H1 (cell line): ENCODE measurements at regions not wholly inside any gene's neighbourhood (a gene's known extent, or its start where the extent isn't known, plus 50 kb on each side); places are given as distances from the start of the nearest gene placed in this dataset.

Source experiments
- CTCF ChIA-PET: fragments of 300-600 bp; sonication (Branson Sonifier 250); formaldehyde crosslinking; loops from one replicate; lab custom pipeline; 2021; ENCODE audit not compliant: partially characterized antibody; lab: Charles Lee
- POLR2A ChIA-PET: fragments of 300-600 bp; sonication (Branson Sonifier 250); formaldehyde crosslinking; loops from one replicate; lab custom pipeline; 2021; ENCODE audit warnings: inconsistent platforms; ENCODE audit not compliant: partially characterized antibody; lab: Charles Lee
- DNase-seq, 2 experiments: peaks; one replicate each; pipeline versions ENCODE4 v3.0.0 to v3.0.0-alpha.2; 2010 to 2022; ENCODE audit warnings: low spot score in 2 of 2, low read depth in 1 of 2, mixed read lengths in 1 of 2
- FAIRE-seq: peaks from 2 replicates; lab custom pipeline; 2011; peaks lifted over from hg19 to GRCh38; lab: Jason Lieb, UNC
- H2AFZ ChIP-seq: 2 replicates; pipeline ENCODE4 v1.8.1; 2012; ENCODE audit warnings: low read length, inconsistent platforms
- H2AK5ac ChIP-seq: 2 replicates; pipeline ENCODE4 v1.6.1; 2013; ENCODE audit warnings: low read depth, low read length
- H2BK120ac ChIP-seq: replicated peaks from 2 replicates; pipeline ENCODE3; 2013; ENCODE audit warnings: low read depth, low read length, inconsistent platforms
- H2BK12ac ChIP-seq: 2 replicates; pipeline ENCODE4 v1.6.1; 2013; ENCODE audit warnings: low read depth, low read length
- H2BK15ac ChIP-seq: 2 replicates; pipeline ENCODE4 v1.6.1; 2013; ENCODE audit warnings: low read length
- H2BK20ac ChIP-seq: 2 replicates; pipeline ENCODE4 v1.6.1; 2013; ENCODE audit warnings: low read length
- H2BK5ac ChIP-seq: 2 replicates; pipeline ENCODE4 v1.6.1; 2013; ENCODE audit warnings: low read depth, low read length
- H3K14ac ChIP-seq: 2 replicates; pipeline ENCODE4 v1.6.1; 2013; ENCODE audit warnings: inconsistent platforms; ENCODE audit not compliant: insufficient read length
- H3K18ac ChIP-seq: 2 replicates; pipeline ENCODE4 v1.6.1; 2013; ENCODE audit warnings: low read length; ENCODE audit errors: extremely low read depth
- H3K23ac ChIP-seq: 2 replicates; pipeline ENCODE4 v1.6.1; 2013; ENCODE audit warnings: inconsistent platforms; ENCODE audit not compliant: insufficient read length
- H3K23me2 ChIP-seq: 2 replicates; pipeline ENCODE4 v1.6.1; 2013; ENCODE audit warnings: low read depth, low read length
- H3K27ac ChIP-seq: 2 replicates; pipeline ENCODE4 v1.6.1; 2011; ENCODE audit warnings: low read depth, low read length, inconsistent platforms
- H3K27me3 ChIP-seq, 4 experiments: replicated peaks in 1 of 4; 1 replicate in 1 of 4; 2 replicates in 3 of 4; pipeline versions ENCODE4 v1.6.1 to v1.8.1; 2011 to 2013; ENCODE audit warnings: low read length in 3 of 4, mild to moderate bottlenecking in 3 of 4, inconsistent platforms in 2 of 4, mixed read lengths in 2 of 4, moderate library complexity in 1 of 4; ENCODE audit not compliant: control insufficient read depth in 3 of 4, insufficient read depth in 3 of 4; ENCODE audit errors: extremely low read depth in 1 of 4
- H3K36me3 ChIP-seq, 4 experiments: 2 replicates each; pipeline versions ENCODE4 v1.6.1 to v1.8.1; 2011 to 2013; ENCODE audit warnings: mild to moderate bottlenecking in 4 of 4, low read length in 3 of 4, moderate library complexity in 2 of 4, control low read depth in 1 of 4, inconsistent platforms in 1 of 4; ENCODE audit not compliant: insufficient read depth in 4 of 4, control insufficient read depth in 2 of 4
- H3K4ac ChIP-seq: replicated peaks from 2 replicates; pipeline ENCODE3; 2013; ENCODE audit warnings: low read length, low read depth, mixed read lengths, inconsistent platforms; ENCODE audit not compliant: insufficient read length
- H3K4me1 ChIP-seq, 4 experiments: replicated peaks in 1 of 4; 1 replicate in 1 of 4; 2 replicates in 3 of 4; pipeline versions ENCODE4 v1.6.1 to v1.8.1; 2011 to 2013; ENCODE audit warnings: low read length in 3 of 4, inconsistent platforms in 2 of 4, mixed read lengths in 1 of 4; ENCODE audit not compliant: insufficient read depth in 4 of 4, control insufficient read depth in 3 of 4
- H3K4me2 ChIP-seq, 2 experiments: 2 replicates each; pipeline versions ENCODE4 v1.6.1 to v1.8.1; 2011 to 2013; ENCODE audit warnings: low read depth in 2 of 2, low read length in 2 of 2, control low read depth in 1 of 2, inconsistent platforms in 1 of 2, mild to moderate bottlenecking in 1 of 2; ENCODE audit not compliant: insufficient read depth in 1 of 2
- H3K4me3 ChIP-seq, 4 experiments: fragments of 200-600, 300-600 bp in 1 of 4; sonication (generic), shearing (Covaris generic), sonication (Bioruptor Twin) in 1 of 4; 2 replicates each; pipeline versions ENCODE4 v1.5.1 to v1.8.1; 2011 to 2016; ENCODE audit warnings: low read length in 4 of 4, low read depth in 3 of 4, control low read depth in 2 of 4, inconsistent platforms in 2 of 4, mild to moderate bottlenecking in 2 of 4, mixed read lengths in 1 of 4, moderate library complexity in 1 of 4; ENCODE audit not compliant: insufficient read depth in 2 of 4; ENCODE audit errors: extremely low read depth in 1 of 4
- H3K56ac ChIP-seq: replicated peaks from 2 replicates; pipeline ENCODE3; 2013; ENCODE audit warnings: low read depth, mild to moderate bottlenecking, mixed read lengths, low read length, inconsistent platforms; ENCODE audit not compliant: insufficient read length
- H3K79me1 ChIP-seq: 2 replicates; pipeline ENCODE4 v1.6.1; 2013; ENCODE audit warnings: low read depth, low read length, control low read depth
- H3K79me2 ChIP-seq, 2 experiments: 2 replicates each; pipeline versions ENCODE4 v1.6.1 to v1.8.1; 2012 to 2013; ENCODE audit warnings: low read length in 2 of 2, mild to moderate bottlenecking in 2 of 2, inconsistent platforms in 1 of 2; ENCODE audit not compliant: insufficient read depth in 2 of 2, control insufficient read depth in 1 of 2
- H3K9ac ChIP-seq, 4 experiments: replicated peaks in 1 of 4; 1 replicate in 1 of 4; 2 replicates in 3 of 4; pipeline versions ENCODE4 v1.6.1 to v1.8.1; 2011 to 2013; ENCODE audit warnings: low read depth in 3 of 4, low read length in 3 of 4, control low read depth in 2 of 4, mild to moderate bottlenecking in 2 of 4, moderate library complexity in 2 of 4, inconsistent platforms in 1 of 4; ENCODE audit errors: extremely low read depth in 1 of 4
- H3K9me3 ChIP-seq, 2 experiments: 2 replicates each; pipeline versions ENCODE4 v1.6.1 to v1.8.1; 2012 to 2013; ENCODE audit warnings: mild to moderate bottlenecking in 2 of 2, moderate library complexity in 2 of 2, control low read depth in 1 of 2, inconsistent platforms in 1 of 2, low read depth in 1 of 2, low read length in 1 of 2, mixed read lengths in 1 of 2; ENCODE audit not compliant: insufficient read depth in 2 of 2
- H4K20me1 ChIP-seq, 2 experiments: replicated peaks in 1 of 2; 2 replicates each; pipeline versions ENCODE3 to v1.8.1; 2011 to 2013; ENCODE audit warnings: inconsistent platforms in 2 of 2, low read length in 2 of 2, mild to moderate bottlenecking in 1 of 2; ENCODE audit not compliant: insufficient read depth in 2 of 2, control insufficient read depth in 1 of 2
- H4K5ac ChIP-seq: 2 replicates; pipeline ENCODE4 v1.6.1; 2013; ENCODE audit warnings: low read length, low read depth, mixed read lengths, inconsistent platforms; ENCODE audit not compliant: insufficient read length
- H4K8ac ChIP-seq: 2 replicates; pipeline ENCODE4 v1.8.0; 2013; ENCODE audit warnings: mild to moderate bottlenecking, moderate library complexity, low read length, inconsistent platforms; ENCODE audit not compliant: insufficient read depth; ENCODE audit errors: extremely low read depth
- H4K91ac ChIP-seq: replicated peaks from 2 replicates; pipeline ENCODE3; 2013; ENCODE audit warnings: low read length, mixed read lengths, inconsistent platforms; ENCODE audit not compliant: insufficient read length
- BRCA1 ChIP-seq: IDR thresholded peaks from 2 replicates; pipeline ENCODE4 v1.6.1; 2012; ENCODE audit warnings: low read depth, low read length, improper control_type of control experiment
- CEBPB ChIP-seq: IDR thresholded peaks from 2 replicates; pipeline ENCODE4 v1.6.1; 2012; ENCODE audit warnings: low read depth, low read length
- EGR1 ChIP-seq: IDR thresholded peaks from 2 replicates; pipeline ENCODE4 v1.6.1; 2011; ENCODE audit warnings: low read depth, low read length, borderline replicate concordance
- EP300 ChIP-seq, 2 experiments: IDR thresholded peaks; 1 replicate in 1 of 2; 2 replicates in 1 of 2; pipeline ENCODE4 v1.6.1; 2011 to 2012; ENCODE audit warnings: low read depth in 2 of 2, low read length in 2 of 2, mild to moderate bottlenecking in 2 of 2, borderline replicate concordance in 1 of 2, inconsistent platforms in 1 of 2, moderate library complexity in 1 of 2
- HDAC2 ChIP-seq, 2 experiments: fragments of 300-600 bp in 1 of 2; sonication (generic) in 1 of 2; IDR thresholded peaks; 2 replicates each; pipeline ENCODE4 v1.6.1; 2011 to 2012; ENCODE audit warnings: low read depth in 2 of 2, low read length in 2 of 2, mild to moderate bottlenecking in 2 of 2, moderate library complexity in 2 of 2, borderline replicate concordance in 1 of 2, inconsistent platforms in 1 of 2
- JUN ChIP-seq: IDR thresholded peaks from 2 replicates; pipeline ENCODE4 v1.6.1; 2011; ENCODE audit warnings: low read depth, mild to moderate bottlenecking, improper control_type of control experiment, low read length
- JUND ChIP-seq: IDR thresholded peaks from 2 replicates; pipeline ENCODE4 v1.6.1; 2011; ENCODE audit warnings: mild to moderate bottlenecking, improper control_type of control experiment, low read length
- POLR2AphosphoS5 ChIP-seq: IDR thresholded peaks from 2 replicates; pipeline ENCODE4 v1.6.1; 2011; ENCODE audit warnings: low read depth, low read length
- SAP30 ChIP-seq: fragments of 300-600 bp; sonication (generic); IDR thresholded peaks from 2 replicates; pipeline ENCODE4 v1.7.1; 2012; ENCODE audit warnings: low read length, moderate library complexity, mild to moderate bottlenecking, inconsistent platforms; ENCODE audit not compliant: insufficient read depth, insufficient replicate concordance
- SIN3A ChIP-seq, 2 experiments: IDR thresholded peaks in 1 of 2; conservative IDR thresholded peaks in 1 of 2; 2 replicates each; pipeline ENCODE4 v1.6.1; 2011 to 2012; ENCODE audit warnings: low read length in 2 of 2, improper control_type of control experiment in 1 of 2, low read depth in 1 of 2, mild to moderate bottlenecking in 1 of 2
- SP4 ChIP-seq: IDR thresholded peaks from 2 replicates; pipeline ENCODE4 v1.6.1; 2012; ENCODE audit warnings: low read length, inconsistent platforms
- SUZ12 ChIP-seq: fragments of 200-600 bp; sonication (generic); IDR thresholded peaks from 2 replicates; pipeline ENCODE4 v1.6.1; 2012; ENCODE audit warnings: mild to moderate bottlenecking, inconsistent platforms, low read length, moderate library complexity, mixed read lengths
- TAF7 ChIP-seq: optimal IDR thresholded peaks from 2 replicates; pipeline ENCODE3; 2011; ENCODE audit warnings: low read depth, mild to moderate bottlenecking, inconsistent platforms, low read length, moderate library complexity, borderline replicate concordance
- TBP ChIP-seq: IDR thresholded peaks from 2 replicates; pipeline ENCODE4 v1.6.1; 2011; ENCODE audit warnings: low read depth, low read length, improper control_type of control experiment
- WGBS, 2 experiments: shearing (Covaris generic) in 1 of 2; methylation state at CpG; one replicate each; pipeline versions ENCODE4 v1.1.6 to v1.1.7; 2013 to 2015; ENCODE audit warnings: low lambda C conversion rate in 2 of 2, mixed read lengths in 2 of 2, inconsistent platforms in 1 of 2, low coverage in 1 of 2, missing lambda C conversion rate in 1 of 2; ENCODE audit not compliant: insufficient replicate concordance in 2 of 2, insufficient coverage in 1 of 2, insufficient read length in 1 of 2; ENCODE audit errors: extremely low coverage in 1 of 2, missing lambda C conversion rate in 1 of 2; 5-methylcytosine and 5-hydroxymethylcytosine counted together

DNA sequence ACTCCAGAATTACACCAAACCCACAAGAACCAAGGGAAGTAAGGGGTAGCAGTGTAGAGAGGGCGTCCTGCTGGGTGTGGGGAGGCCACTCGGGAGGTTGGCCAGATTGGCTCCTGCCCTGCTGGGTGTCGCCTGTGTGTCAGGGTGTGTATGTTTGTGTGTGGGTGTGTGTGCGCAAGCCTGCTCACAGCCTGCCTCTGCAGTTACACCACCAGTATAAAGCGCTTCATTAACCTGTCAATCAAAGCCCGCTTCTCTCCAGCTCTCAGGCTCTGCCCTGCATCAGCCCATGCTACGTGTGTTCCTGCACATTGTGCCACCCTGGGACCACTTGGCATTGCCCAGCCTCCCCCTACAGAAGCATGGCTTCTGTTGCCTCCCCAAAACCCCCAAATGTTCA lies 83.3 kb upstream of the PAX2 start:
- Histone ChIP-seq H2BK20ac (peak overlapping the region; percentile 69; the same call in 1 of the 2 replicates), H3K23ac (no peak overlapping the region), H4K5ac (no peak overlapping the region), H3K14ac (no peak overlapping the region), H3K9ac (no peak overlapping the region), H3K79me2 (no peaks in the 10 kb centered on the region), H3K36me3 (no peaks in the 10 kb centered on the region; a peak in 1 of 8 replicates), H2AK5ac (no peak overlapping the region; the same call in 1 of the 2 replicates), H3K4me3 (no peak overlapping the region), H3K18ac (no peak overlapping the region), H3K27ac (no peak overlapping the region), H2BK15ac (peak overlapping the region; percentile 83), H3K9me3 (no peaks in the 10 kb centered on the region), H3K79me1 (no peaks in the 10 kb centered on the region), H3K4me1 (peaks cover 0 to 8% (median 5%) of the 10 kb centered on the region in 4 experiments; a peak in 4 of 7 replicates), H2BK120ac (no peak overlapping the region), H4K8ac (no peak overlapping the region), H2BK12ac (peak overlapping the region; percentile 71; the same call in 1 of the 2 replicates), H2AFZ (no peak overlapping the region), H2BK5ac (no peak overlapping the region), H3K56ac (no peak overlapping the region), H4K20me1 (peaks cover 0 to 4% of the 10 kb centered on the region in 2 experiments), H3K27me3 (peaks cover 34 to 46% (median 45%) of the 10 kb centered on the region in 4 experiments), H3K23me2 (no peaks in the 10 kb centered on the region), H3K4me2 (no peak overlapping the region), H4K91ac (no peak overlapping the region), H3K4ac (no peak overlapping the region)
- no peak for FAIRE-seq
- POLR2A ChIA-PET: no interaction called here
- no peak for DNase-seq
- CTCF ChIA-PET: interaction anchor here (2.0 kb wide), 1 partner anchor 92 kb away, joined by 5 read pairs; no protein-coding TSS in a partner anchor
- WGBS, 2 experiments: 82% methylated on average over 7 of the region's 7 CpGs; no CpG with 5 or more reads in 1 of the 2 experiments
- no peak for TF ChIP-seq TBP
- TF ChIP-seq JUND: no peak
- TF ChIP-seq TAF7: no peak
- no peak for TF ChIP-seq SUZ12
- TF ChIP-seq POLR2AphosphoS5: no peak
- no peak for TF ChIP-seq BRCA1
- no peak for TF ChIP-seq EP300 (IDR thresholded peaks at IDR 0.05; ENCODE audit: borderline replicate concordance in 1 of 2, low read depth in 2 of 2, low read length in 2 of 2)
- TF ChIP-seq CEBPB: no peak
- no peak for TF ChIP-seq SP4
- no peak for TF ChIP-seq SIN3A (conservative IDR thresholded peaks at IDR 0.05 in 1 of 2, IDR thresholded peaks at IDR 0.05 in 1 of 2; ENCODE audit: low read depth in 1 of 2, low read length in 2 of 2)
- TF ChIP-seq JUN: no peak
- TF ChIP-seq EGR1: no peak
- TF ChIP-seq HDAC2 (IDR thresholded peaks at IDR 0.05; ENCODE audit: borderline replicate concordance in 1 of 2, low read depth in 2 of 2, low read length in 2 of 2): no peak
- TF ChIP-seq SAP30: no peak
